ENCODE measurements at regions not wholly inside any gene's neighbourhood (a gene's known extent, or its start where the extent isn't known, plus 50 kb on each side); places are given as distances from the start of the nearest gene placed in this dataset.

DNA sequence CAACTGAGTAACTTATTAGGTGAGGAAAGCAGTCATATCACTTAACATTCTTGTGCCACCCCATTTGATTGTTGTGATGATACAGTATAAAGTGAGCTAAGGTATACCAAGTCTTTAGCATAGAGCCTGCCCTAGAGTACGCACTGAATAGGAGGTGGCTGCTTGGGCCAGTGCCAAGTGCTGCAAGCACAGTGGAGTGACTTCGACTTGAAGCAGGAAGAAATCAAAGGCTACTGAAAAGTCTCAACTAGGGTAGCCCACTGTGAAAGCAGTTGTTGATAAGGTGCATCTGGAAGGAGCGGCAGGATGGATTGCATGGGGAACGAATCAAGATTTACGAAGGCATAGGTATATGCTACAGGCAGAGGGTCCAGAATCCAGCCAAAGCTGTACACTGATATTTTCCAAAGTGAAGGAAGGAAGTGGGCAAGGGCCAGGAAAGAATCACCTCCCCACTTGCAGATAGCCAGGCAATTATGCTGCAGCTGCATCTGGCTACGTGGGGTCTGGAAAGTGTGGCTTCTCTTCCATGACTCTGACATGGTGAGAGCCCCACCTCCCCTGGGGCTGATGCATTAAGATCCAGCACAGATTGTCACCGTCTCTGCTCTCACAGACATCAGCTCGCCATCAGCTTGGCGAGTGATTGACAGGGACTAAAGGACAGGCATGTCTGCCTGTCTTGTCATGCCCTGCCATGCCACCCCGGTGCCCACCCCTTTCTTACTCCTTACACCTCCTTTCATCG lies 287.0 kb upstream of the PLXNA2 start:
- TF ChIP-seq EP300 (conservative IDR thresholded peaks at IDR 0.05; ENCODE audit: poor library complexity, severe bottlenecking) (no peak), EZH2 (IDR thresholded peaks at IDR 0.05; ENCODE audit: borderline replicate concordance, insufficient read depth, low read length, poor library complexity, severe bottlenecking) (no peak), RAD21 (conservative IDR thresholded peaks at IDR 0.05) (no peak), POLR2AphosphoS5 (IDR thresholded peaks at IDR 0.05) (no peak), TAF1 (IDR thresholded peaks at IDR 0.05; ENCODE audit: low read depth) (no peak)
- TF ChIP-seq, protein P1, sequence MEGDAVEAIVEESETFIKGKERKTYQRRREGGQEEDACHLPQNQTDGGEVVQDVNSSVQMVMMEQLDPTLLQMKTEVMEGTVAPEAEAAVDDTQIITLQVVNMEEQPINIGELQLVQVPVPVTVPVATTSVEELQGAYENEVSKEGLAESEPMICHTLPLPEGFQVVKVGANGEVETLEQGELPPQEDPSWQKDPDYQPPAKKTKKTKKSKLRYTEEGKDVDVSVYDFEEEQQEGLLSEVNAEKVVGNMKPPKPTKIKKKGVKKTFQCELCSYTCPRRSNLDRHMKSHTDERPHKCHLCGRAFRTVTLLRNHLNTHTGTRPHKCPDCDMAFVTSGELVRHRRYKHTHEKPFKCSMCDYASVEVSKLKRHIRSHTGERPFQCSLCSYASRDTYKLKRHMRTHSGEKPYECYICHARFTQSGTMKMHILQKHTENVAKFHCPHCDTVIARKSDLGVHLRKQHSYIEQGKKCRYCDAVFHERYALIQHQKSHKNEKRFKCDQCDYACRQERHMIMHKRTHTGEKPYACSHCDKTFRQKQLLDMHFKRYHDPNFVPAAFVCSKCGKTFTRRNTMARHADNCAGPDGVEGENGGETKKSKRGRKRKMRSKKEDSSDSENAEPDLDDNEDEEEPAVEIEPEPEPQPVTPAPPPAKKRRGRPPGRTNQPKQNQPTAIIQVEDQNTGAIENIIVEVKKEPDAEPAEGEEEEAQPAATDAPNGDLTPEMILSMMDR (IDR thresholded peaks at IDR 0.05; ENCODE audit: poor library complexity, severe bottlenecking) = no peak
